ENCODE measurements at regions not wholly inside any gene's neighbourhood (a gene's known extent, or its start where the extent isn't known, plus 50 kb on each side); places are given as distances from the start of the nearest gene placed in this dataset.

DNA sequence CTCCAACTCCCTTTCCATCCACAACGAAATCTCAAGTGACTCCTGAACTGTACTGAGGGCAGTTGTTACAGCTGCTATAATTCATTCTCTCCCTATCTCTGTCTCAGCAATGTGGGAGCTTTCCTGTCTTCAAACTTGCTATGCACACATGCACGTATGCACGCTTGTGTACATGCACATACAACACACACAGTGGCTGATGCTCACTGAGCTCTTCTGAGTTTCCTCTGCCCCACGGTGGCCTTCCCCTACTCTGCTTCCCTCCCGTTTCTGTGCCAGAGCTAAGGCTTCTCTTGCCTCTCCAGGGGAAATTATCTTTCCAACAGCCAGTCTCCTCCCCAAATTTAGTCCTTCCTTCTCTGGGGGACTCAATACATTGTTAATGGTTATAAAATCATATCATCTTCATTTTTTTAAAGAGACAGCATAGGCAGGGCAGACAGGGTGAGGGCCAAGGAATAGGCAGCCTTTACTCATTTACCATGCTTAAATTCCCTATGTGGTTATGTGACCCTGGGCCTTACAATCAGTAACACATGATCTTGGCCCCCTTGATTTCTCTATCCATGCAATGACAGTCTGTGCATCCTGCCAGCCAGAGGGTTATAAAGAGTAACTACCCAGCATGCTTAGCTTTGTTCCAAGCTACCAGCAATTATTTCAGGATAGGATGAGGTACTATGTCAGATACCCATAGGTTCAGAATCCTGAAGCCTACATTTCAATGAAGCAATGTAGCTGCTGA is 111.9 kb upstream of the HMGA2 start:
- no peaks in the 10 kb centered on the region for H3K36me3 ChIP-seq (ENCODE audit: control insufficient read depth in 1 of 2, insufficient read depth in 2 of 2, low read length in 2 of 2)
- CTCF ChIA-PET, result interaction anchor here (1.2 kb wide), 1 partner anchor 156 kb away, joined by 3 read pairs; no protein-coding TSS in a partner anchor
- intact Hi-C loops (cut with micrococcal nuclease), result no loop called here
- RAD21 ChIA-PET (ENCODE audit: low non-redundant PET in 1 of 2, low total read pairs in 2 of 2, uncharacterized antibody in 2 of 2, unreplicated experiment in 2 of 2), result no interaction called here
- peaks cover 4 to 7% of the 10 kb centered on the region in 2 experiments; a peak in 2 of 4 replicates for H3K4me1 ChIP-seq (ENCODE audit: control insufficient read depth in 1 of 2, insufficient read depth in 2 of 2, low read length in 2 of 2)
- no peaks in the 10 kb centered on the region for H3K9me3 ChIP-seq (ENCODE audit: control insufficient read depth in 1 of 2, insufficient read depth in 1 of 2, low read depth in 1 of 2, low read length in 2 of 2)
- TF ChIP-seq YY1 (IDR thresholded peaks at IDR 0.05; ENCODE audit: extremely low read depth, insufficient replicate concordance, low read depth, low read length) (no peak), EZH2 (IDR thresholded peaks at IDR 0.05) (no peak), SP1 (IDR thresholded peaks at IDR 0.05; ENCODE audit: low read depth) (0 out of 2 replicates have a peak, but pooled peaks have one; percentile 4), TCF7L2 (IDR thresholded peaks at IDR 0.05; ENCODE audit: borderline replicate concordance, extremely low read depth, insufficient read depth, insufficient read length) (no peak)
- TF ChIP-seq, protein P1, sequence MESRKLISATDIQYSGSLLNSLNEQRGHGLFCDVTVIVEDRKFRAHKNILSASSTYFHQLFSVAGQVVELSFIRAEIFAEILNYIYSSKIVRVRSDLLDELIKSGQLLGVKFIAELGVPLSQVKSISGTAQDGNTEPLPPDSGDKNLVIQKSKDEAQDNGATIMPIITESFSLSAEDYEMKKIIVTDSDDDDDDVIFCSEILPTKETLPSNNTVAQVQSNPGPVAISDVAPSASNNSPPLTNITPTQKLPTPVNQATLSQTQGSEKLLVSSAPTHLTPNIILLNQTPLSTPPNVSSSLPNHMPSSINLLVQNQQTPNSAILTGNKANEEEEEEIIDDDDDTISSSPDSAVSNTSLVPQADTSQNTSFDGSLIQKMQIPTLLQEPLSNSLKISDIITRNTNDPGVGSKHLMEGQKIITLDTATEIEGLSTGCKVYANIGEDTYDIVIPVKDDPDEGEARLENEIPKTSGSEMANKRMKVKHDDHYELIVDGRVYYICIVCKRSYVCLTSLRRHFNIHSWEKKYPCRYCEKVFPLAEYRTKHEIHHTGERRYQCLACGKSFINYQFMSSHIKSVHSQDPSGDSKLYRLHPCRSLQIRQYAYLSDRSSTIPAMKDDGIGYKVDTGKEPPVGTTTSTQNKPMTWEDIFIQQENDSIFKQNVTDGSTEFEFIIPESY (IDR thresholded peaks at IDR 0.05; ENCODE audit: extremely low read depth, insufficient replicate concordance, low read length), result no peak
- TF ChIP-seq, protein P2, sequence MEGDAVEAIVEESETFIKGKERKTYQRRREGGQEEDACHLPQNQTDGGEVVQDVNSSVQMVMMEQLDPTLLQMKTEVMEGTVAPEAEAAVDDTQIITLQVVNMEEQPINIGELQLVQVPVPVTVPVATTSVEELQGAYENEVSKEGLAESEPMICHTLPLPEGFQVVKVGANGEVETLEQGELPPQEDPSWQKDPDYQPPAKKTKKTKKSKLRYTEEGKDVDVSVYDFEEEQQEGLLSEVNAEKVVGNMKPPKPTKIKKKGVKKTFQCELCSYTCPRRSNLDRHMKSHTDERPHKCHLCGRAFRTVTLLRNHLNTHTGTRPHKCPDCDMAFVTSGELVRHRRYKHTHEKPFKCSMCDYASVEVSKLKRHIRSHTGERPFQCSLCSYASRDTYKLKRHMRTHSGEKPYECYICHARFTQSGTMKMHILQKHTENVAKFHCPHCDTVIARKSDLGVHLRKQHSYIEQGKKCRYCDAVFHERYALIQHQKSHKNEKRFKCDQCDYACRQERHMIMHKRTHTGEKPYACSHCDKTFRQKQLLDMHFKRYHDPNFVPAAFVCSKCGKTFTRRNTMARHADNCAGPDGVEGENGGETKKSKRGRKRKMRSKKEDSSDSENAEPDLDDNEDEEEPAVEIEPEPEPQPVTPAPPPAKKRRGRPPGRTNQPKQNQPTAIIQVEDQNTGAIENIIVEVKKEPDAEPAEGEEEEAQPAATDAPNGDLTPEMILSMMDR (IDR thresholded peaks at IDR 0.05 in 2 of 3, conservative IDR thresholded peaks at IDR 0.05 in 1 of 3; ENCODE audit: borderline replicate concordance in 1 of 3, insufficient read depth in 1 of 3, low read depth in 2 of 3, low read length in 2 of 3), result no peak
- ATAC-seq (no peak), DNase-seq (ENCODE audit: low read depth, low spot score) (no peak)
- no peaks in the 10 kb centered on the region for H3K9me2 ChIP-seq (ENCODE audit: insufficient read depth)
- H3K27me3 ChIP-seq (ENCODE audit: insufficient read depth, low read length), result no peaks in the 10 kb centered on the region
- H3K4me2 ChIP-seq (ENCODE audit: low read length), result no peak overlapping the region
- POLR2A ChIA-PET, result no interaction called here
- no TSS peak for BruUV-seq (replicated peaks)
- no peaks in the 10 kb centered on the region for H4K20me1 ChIP-seq (ENCODE audit: insufficient read depth)
- H3K4me3 ChIP-seq (replicated peaks in 1 of 2; ENCODE audit: low read depth in 1 of 2, low read length in 2 of 2), result no peak overlapping the region
- peak overlapping the region; percentile 13 for H2AFZ ChIP-seq (ENCODE audit: low read depth, low read length, poor library complexity, severe bottlenecking)
- H3K79me2 ChIP-seq (ENCODE audit: insufficient read depth, low read length), result no peaks in the 10 kb centered on the region
- H3K27ac ChIP-seq (ENCODE audit: low read depth, low read length), result no peak overlapping the region
- no peak overlapping the region for H3K9ac ChIP-seq (ENCODE audit: low read length)

Measured in HCT116 (cell line).